ENCODE measurements at regions not wholly inside any gene's neighbourhood (a gene's known extent, or its start where the extent isn't known, plus 50 kb on each side); places are given as distances from the start of the nearest gene placed in this dataset.

DNA sequence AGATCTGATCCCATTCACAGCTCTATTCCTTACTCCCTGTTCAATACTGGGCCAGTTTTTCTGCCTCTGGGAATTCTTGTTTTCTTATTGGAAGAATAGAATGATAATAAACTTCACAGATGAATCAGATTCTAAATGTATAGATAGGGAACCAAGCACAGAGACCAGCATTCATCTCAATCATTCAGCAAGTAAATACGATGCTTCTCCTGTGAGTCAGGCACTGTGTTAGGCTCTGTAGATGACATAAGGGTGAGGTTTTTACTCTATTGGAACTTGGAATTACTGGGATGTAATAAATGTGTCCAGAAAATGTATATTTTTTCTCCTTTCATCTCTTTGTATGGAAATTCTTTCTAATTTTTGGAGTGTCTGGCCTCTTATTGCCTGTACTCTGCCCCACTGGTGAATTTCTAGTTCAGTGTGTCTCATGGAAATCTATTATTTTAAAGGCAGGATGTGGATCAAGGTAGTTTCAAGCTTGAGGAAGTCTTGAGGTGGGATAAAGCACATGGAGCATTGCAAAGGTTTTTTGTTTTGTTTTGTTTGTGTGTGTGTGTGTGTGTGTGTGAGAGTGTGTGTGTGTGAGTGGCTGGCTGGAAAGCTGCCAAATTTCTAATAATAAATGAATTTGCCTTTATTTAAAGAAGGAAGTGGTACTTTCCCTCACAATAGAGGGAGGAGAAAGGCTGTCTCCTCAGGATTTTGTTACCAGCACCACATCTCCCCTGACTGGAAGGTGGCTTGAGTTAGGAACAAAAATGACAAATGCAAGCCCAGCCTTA lies 117.9 kb upstream of the HS3ST1 start:
- DNase-seq = no peak

GRCh38 chr4:11545651-11546050 lies 117.0 kb upstream of the HS3ST1 start:
- no peak for DNase-seq

DNA sequence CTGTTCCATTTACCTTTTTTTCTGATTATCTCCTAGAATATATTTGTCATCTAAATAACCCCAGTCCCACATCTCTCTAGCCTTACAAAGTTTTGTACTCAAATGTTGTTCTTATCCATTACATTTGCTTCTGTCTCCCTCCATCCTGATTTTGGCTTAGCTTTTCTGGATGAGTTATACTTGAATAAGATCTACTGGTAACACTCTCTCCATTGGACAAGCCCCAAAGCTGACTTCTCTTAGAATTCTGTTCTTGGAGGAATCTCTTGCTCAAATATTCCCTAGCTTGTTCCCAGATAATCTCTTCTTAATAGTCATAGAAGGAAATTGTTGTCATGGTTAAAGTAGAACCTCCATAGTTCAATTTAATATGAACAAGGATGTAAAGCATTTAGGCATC lies 115.5 kb upstream of the HS3ST1 start:
- no peak for DNase-seq

- DNase-seq = no peak
Observed at GRCh38 chr4:11543706-11544105, 115.0 kb upstream of the HS3ST1 start.

DNA sequence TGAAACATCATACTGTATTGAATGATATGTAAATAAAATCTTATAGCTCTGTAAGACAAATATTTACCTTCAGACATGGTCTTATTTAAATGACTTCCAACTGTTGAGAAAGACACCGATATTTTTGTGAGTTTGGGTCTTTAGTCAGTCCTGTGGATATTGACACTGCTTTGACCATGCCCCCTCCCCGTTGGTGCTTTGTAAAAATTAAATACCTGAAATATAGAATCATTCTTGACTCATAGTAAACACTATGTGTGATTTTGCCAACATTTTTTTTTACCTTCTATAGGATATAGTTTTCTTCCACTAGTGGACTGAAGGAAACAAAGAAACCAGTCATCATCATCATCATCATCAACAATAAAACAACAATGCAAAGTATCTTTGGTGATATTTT lies 114.3 kb upstream of the HS3ST1 start:
- DNase-seq = no peak

DNA sequence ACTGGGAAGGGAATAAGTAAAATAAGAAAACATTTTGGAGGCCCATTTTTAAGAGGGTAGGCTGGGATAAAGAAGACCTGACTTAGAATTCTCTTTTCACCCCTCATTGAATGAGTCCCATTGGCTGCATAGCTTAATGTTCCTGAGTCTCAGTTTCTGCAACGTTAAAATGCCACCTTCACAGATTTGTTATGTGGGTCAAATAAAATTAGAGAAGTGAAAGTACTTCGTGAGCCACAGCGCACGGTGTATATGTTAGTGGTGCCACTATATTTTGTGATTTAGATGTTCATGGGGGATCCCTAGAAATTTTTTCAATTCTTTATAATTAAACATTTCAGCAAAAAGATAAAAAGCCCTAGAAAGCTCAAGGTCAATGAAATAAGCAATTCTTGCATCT lies 109.2 kb upstream of the HS3ST1 start:
- no peak for DNase-seq

GRCh38 chr4:11535333-11535732 lies 106.6 kb upstream of the HS3ST1 start:
- no peak for DNase-seq

- no peak for DNase-seq
Observed at GRCh38 chr4:11534623-11535302, 106.1 kb upstream of the HS3ST1 start.

DNA sequence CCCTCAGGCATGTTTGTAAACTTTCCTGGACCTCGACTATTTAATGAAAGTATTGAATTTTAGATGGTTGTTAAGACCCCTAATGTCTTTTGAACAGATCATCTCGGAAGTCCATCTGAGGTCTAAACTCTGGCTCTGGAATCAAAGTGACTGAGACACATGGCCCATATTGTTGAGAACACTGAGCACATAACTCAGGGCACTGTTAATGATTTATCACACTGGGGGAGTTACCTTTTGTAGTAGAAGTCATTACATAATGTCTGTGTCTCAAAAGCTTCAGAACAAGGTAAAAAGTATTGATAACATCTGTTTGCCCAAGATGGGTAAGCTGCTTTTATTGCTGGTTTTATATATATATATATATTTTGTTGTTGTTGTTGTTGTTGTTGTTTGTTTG lies 103.4 kb upstream of the HS3ST1 start:
- DNase-seq = no peak

DNA sequence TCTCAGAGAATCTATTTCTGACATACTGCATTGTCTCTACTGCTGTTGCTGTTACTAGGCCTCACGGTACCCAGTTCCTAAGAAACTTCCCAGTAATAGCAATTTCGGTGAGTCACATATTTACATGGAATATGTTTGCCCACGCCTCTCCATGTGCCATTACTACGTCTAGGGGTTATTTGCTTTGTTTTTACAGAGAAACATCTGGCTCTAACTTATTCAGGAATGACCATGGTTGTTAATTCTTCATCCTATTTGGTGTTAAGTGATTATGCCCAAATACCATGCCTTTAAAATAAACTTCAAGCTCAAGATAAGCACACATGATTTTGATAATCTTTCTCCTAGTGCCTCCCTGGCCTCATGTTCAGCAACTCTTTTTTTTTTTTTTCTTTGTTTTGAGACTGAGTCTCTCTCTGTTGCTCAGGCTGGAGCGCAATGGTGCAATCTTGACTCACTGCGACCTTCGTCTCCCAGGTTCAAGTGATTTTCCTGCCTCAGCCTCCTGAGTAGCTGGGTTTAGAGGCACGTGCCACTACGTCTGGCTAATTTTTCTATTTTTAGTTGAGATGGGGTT lies 101.0 kb upstream of the HS3ST1 start:
- no peak for DNase-seq

- no peak for DNase-seq
Observed at GRCh38 chr4:11525085-11525484, 96.4 kb upstream of the HS3ST1 start.

DNA sequence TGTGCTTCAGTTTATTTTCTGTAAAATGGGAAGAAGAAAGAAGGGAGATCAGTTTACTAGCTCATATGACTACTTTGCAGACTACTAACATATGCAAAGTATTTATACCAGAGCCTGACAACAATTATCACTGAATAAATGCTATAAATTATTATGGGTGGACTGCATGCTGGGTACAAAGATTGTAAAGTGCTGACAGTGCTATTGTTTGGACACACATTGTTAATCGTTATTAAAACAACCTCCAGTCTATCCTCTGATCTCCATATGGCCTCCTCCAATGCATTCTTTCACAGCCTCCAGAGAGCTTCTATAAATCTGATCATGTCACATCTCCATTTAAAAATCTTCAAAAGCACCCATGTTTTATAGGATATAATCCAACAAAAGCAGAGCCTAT lies 90.1 kb upstream of the HS3ST1 start:
- DNase-seq = no peak

DNA sequence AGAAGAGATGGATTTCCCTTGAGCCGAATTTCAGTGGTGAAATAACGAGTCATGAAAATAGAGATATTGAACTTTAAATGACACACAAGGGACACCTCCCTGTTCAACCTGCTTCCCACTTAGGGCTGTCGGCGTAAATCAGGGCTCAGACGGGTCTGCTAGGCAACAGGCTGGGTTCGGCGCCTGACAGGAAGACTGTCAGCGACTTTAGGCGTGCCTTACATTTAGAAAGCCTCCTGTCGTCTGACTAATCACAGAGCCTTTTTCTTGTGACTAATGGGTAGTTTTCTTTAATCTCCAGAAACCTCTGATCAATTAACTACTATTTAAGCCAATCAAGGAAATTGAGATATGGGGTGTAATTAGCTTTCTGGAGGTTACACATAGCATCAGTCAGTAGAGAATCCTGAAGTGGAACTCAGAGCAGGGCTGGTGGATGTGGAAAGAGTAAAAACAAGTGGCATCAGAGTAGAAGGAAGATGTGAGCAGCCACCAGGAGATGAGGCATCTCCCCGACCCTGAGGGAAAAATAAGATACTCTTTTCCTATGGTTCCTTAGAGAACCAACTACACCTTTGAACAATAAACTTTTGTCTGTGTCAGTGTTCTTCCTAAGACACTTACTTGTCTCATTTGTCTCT lies 86.2 kb upstream of the HS3ST1 start:
- DNase-seq = no peak

DNA sequence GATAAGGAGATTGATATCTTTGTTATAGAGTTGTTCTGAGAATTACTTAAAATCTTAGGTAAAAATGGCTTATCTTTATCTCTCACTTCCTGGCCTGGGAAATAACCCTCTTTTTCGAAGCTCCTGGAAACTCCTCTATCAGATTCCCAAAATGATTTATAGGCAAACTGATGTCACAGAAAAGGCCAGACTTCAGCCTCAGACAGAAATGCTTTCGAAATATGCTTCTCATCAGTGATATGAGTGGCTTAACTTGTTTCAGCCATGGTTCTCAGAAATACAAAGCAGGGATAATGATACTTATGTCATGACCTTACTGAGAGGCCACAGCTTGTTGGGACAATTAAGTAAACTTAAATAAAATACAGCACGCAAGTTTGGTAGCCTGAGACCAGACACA lies 85.3 kb upstream of the HS3ST1 start:
- no peak for DNase-seq

DNA sequence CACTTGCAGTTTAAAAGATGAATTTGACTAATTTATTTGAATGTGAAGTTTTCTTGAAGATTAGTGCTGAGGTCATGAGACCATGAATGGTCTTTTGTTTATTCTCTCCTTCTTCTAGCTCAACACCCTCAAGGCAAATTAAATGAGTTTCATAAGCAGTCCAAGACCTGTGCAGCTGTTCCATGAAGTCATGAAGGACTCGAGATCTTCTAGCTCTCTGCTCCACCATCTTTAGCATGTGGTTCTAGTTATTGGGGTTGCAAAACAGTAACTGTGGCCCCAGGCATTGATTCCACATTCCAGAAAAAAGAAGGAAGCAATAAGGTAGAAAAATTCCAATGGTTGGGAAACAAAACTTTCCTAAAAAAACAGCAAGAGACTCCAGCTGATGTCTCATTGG lies 84.2 kb upstream of the HS3ST1 start:
- no peak for DNase-seq

- no peak for DNase-seq
Observed at GRCh38 chr4:11511321-11511720, 82.6 kb upstream of the HS3ST1 start.

DNA sequence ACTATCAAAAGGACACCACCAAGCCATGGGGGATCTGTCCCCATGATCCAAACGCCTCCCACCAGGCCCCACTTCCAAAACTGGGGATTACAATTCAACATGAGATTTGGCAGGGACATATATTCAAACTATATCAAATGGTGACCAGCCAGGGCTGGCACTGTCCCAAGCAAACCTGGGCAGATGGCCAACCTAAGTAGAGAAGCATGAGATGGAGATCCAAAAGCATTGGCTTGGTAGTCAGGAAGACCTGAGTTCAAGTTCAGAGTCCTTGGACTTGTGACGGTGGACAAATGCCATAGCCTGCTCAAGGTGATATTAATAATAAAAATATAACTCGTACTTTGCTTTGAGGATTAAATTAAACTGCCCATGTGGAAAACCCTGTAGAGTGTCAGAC lies 79.2 kb upstream of the HS3ST1 start:
- DNase-seq = no peak

- no peak for DNase-seq
Observed at GRCh38 chr4:11506194-11506593, 77.5 kb upstream of the HS3ST1 start.

GRCh38 chr4:11505221-11505971 lies 76.7 kb upstream of the HS3ST1 start:
- DNase-seq = no peak

DNA sequence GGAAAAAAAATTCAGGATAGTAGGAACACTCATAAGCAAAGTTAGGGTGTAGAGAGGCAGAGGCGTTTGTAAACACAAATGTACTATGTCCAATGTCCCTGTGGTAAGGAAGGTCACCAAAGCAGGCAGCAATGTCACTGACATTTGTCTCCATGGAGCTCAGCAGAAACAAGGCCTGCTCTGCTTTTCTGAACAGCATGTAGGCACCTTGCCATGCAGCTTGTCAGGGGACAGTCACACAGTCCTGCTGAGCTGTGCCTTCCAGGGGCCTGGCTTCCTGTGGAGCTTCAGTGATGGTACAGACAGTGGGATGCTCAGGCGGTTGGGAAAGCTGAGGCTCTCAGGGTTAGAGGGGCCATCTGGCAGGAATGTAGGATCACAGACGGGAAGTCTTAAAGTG lies 74.5 kb upstream of the HS3ST1 start:
- DNase-seq = no peak

- no peak for DNase-seq
Observed at GRCh38 chr4:11497972-11498371, 69.3 kb upstream of the HS3ST1 start.

DNA sequence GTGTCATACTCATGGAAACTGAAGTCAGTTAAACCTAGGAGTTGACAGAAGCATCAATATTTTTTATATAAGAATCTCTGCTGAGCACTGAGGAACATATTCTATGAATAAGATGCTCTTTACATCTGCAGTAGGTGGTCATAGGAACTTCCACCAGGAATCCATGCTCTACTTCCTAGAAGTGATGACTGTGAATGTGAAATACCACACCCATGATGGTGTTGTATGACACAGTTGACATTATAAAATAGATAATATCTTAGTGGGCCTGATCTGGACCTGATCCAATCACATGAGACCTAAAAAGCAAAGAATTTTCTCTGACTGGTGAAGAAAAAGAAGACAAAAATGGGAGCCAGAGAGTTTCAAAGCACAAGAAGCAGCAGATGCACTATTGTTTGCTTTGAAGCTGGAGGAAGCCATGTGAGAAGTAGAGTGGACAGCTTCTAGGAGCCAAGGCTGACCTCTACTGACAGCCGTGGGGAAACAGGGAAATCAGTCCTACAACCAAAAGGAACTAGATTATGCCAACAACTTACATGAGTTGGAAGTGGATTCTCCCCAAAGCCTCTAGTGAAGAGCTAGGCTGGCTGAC lies 68.6 kb upstream of the HS3ST1 start:
- DNase-seq = no peak

- no peak for DNase-seq
Observed at GRCh38 chr4:11496351-11496829, 67.7 kb upstream of the HS3ST1 start.
